T-helper 17 cell (primary cell): ENCODE measurements at regions not wholly inside any gene's neighbourhood (a gene's known extent, or its start where the extent isn't known, plus 50 kb on each side); places are given as distances from the start of the nearest gene placed in this dataset.

Source experiments
- ATAC-seq: fragments of 150-1000 bp; cut with Tn5 transposase; 2 replicates; pipeline ENCODE4 v1.10.0; 2021; ENCODE audit warnings: mild to moderate bottlenecking, moderate library complexity
- DNase-seq, 3 donors: peaks; one replicate each; pipeline versions ENCODE4 v3.0.0 to v3.0.0-alpha.2; 2020 to 2021
- H3K9me3 ChIP-seq: one replicate; pipeline ENCODE4 v1.7.0; 2013; ENCODE audit warnings: low read length, mild to moderate bottlenecking; ENCODE audit not compliant: control insufficient read depth, poor library complexity, severe bottlenecking
- H3K27ac Mint-ChIP-seq: one replicate; pipeline ENCODE4 v1.8.0; 2022; ENCODE audit warnings: mild to moderate bottlenecking, moderate library complexity, mixed read lengths
- H3K27me3 Mint-ChIP-seq: one replicate; pipeline ENCODE4 v1.8.0; 2022; ENCODE audit warnings: mixed read lengths
- H3K36me3 Mint-ChIP-seq: one replicate; pipeline ENCODE4 v1.8.0; 2022; ENCODE audit warnings: low read depth, mixed read lengths
- H3K4me1 Mint-ChIP-seq: one replicate; pipeline ENCODE4 v1.8.0; 2022; ENCODE audit warnings: mild to moderate bottlenecking, mixed read lengths
- H3K4me3 Mint-ChIP-seq: one replicate; pipeline ENCODE4 v1.8.0; 2022; ENCODE audit warnings: mild to moderate bottlenecking, moderate library complexity, mixed read lengths

DNA sequence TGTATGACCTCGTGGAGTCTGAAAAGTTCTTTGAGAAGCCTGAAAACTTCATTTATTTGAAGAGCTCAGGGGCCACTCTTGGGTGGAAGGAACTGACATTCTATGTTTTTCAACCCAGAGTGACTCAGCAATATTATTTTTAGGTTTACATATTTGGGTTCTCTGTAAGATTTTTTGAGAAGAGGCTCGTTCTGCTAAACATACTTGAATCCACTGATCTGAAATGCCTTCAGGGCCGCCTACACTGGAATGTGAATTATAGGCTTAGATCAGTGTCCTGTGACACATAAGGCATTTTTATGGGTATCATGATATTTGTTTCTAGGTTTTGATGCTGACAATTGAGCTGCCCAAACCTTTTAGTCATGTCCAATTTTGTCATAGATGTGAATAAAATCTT, 86.2 kb downstream of the PSAT1 start:
- Mint-ChIP-seq H3K4me3 (no peak overlapping the region), H3K4me1 (peaks cover 2% of the 10 kb centered on the region), H3K27ac (no peak overlapping the region), H3K27me3 (peaks cover 18% of the 10 kb centered on the region), H3K36me3 (no peaks in the 10 kb centered on the region)
- ATAC-seq = no peak
- DNase-seq = no peak
- H3K9me3 ChIP-seq = no peaks in the 10 kb centered on the region

- Mint-ChIP-seq H3K4me1 (no peaks in the 10 kb centered on the region), H3K4me3 (no peak overlapping the region), H3K27me3 (peaks cover 20% of the 10 kb centered on the region), H3K27ac (no peak overlapping the region), H3K36me3 (no peaks in the 10 kb centered on the region)
- ATAC-seq (no peak), DNase-seq (no peak)
- H3K9me3 ChIP-seq = no peaks in the 10 kb centered on the region
These were observed 89.4 kb downstream of the PSAT1 start for GRCh38 chr9:78386348-78386747.

- DNase-seq (no peak), ATAC-seq (no peak)
- no peaks in the 10 kb centered on the region for H3K36me3 Mint-ChIP-seq
- H3K27ac Mint-ChIP-seq = no peak overlapping the region
- no peaks in the 10 kb centered on the region for H3K4me1 Mint-ChIP-seq
- no peaks in the 10 kb centered on the region for H3K9me3 ChIP-seq
- peaks cover 20% of the 10 kb centered on the region for H3K27me3 Mint-ChIP-seq
- no peak overlapping the region for H3K4me3 Mint-ChIP-seq
These were observed 89.8 kb downstream of the PSAT1 start for GRCh38 chr9:78386773-78387172.

- no peak overlapping the region for H3K4me3 Mint-ChIP-seq
- H3K9me3 ChIP-seq = no peaks in the 10 kb centered on the region
These were observed 96.4 kb downstream of the PSAT1 start for GRCh38 chr9:78393340-78393739.

GRCh38 chr9:78393932-78394331, 97.0 kb downstream of the PSAT1 start:
- ATAC-seq = no peak
- Mint-ChIP-seq H3K36me3 (no peaks in the 10 kb centered on the region), H3K27me3 (peaks cover 7% of the 10 kb centered on the region), H3K4me3 (no peak overlapping the region), H3K27ac (no peak overlapping the region), H3K4me1 (no peaks in the 10 kb centered on the region)
- no peak for DNase-seq
- no peaks in the 10 kb centered on the region for H3K9me3 ChIP-seq

More at GRCh38 chr9:78393340-78393739, 96.4 kb downstream of the PSAT1 start:
- no peak overlapping the region for H3K27ac Mint-ChIP-seq
- no peak for DNase-seq
- ATAC-seq = no peak
- peaks cover 7% of the 10 kb centered on the region for H3K27me3 Mint-ChIP-seq
- H3K36me3 Mint-ChIP-seq = no peaks in the 10 kb centered on the region
- H3K4me1 Mint-ChIP-seq = no peaks in the 10 kb centered on the region

DNA sequence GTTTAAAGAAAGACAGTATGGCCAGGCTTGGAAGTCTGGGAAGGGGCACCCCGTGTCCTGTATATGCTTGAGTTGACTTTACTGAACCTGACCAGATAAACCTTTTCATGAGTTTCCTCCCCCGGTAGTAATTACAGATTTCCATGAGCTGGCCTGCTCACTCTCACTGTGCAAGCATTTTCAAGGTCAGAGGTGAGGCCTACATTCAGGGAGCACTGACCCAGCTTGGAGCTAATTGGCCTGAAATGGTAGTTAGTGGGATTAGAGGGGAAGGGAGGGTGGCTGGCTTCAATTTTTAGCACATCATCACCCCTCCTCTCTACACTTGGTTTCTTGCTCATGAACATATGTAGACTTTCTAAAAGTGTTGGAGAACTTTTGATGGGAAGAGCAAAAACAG, 99.2 kb downstream of the PSAT1 start:
- no peaks in the 10 kb centered on the region for H3K9me3 ChIP-seq
- ATAC-seq = no peak
- H3K4me3 Mint-ChIP-seq = no peak overlapping the region
- no peaks in the 10 kb centered on the region for H3K36me3 Mint-ChIP-seq
- no peaks in the 10 kb centered on the region for H3K4me1 Mint-ChIP-seq
- no peaks in the 10 kb centered on the region for H3K27me3 Mint-ChIP-seq
- no peak for DNase-seq
- no peak overlapping the region for H3K27ac Mint-ChIP-seq

GRCh38 chr9:78397045-78397444, 100.1 kb downstream of the PSAT1 start:
- H3K4me3 Mint-ChIP-seq = no peak overlapping the region
- DNase-seq (no peak), ATAC-seq (no peak)
- no peaks in the 10 kb centered on the region for H3K36me3 Mint-ChIP-seq
- no peaks in the 10 kb centered on the region for H3K27me3 Mint-ChIP-seq
- no peaks in the 10 kb centered on the region for H3K4me1 Mint-ChIP-seq
- H3K9me3 ChIP-seq = no peaks in the 10 kb centered on the region
- H3K27ac Mint-ChIP-seq = no peak overlapping the region

- Mint-ChIP-seq H3K4me3 (no peak overlapping the region), H3K36me3 (no peaks in the 10 kb centered on the region), H3K27me3 (no peaks in the 10 kb centered on the region), H3K4me1 (no peaks in the 10 kb centered on the region), H3K27ac (no peak overlapping the region)
- H3K9me3 ChIP-seq = no peaks in the 10 kb centered on the region
- DNase-seq = no peak
- ATAC-seq = no peak
These were observed 100.5 kb downstream of the PSAT1 start for GRCh38 chr9:78397454-78397853.

- H3K4me1 Mint-ChIP-seq = no peaks in the 10 kb centered on the region
- no peak for ATAC-seq
- H3K4me3 Mint-ChIP-seq = no peak overlapping the region
- H3K27ac Mint-ChIP-seq = no peak overlapping the region
- DNase-seq = no peak
- H3K36me3 Mint-ChIP-seq = no peaks in the 10 kb centered on the region
- peaks cover 10% of the 10 kb centered on the region for H3K27me3 Mint-ChIP-seq
- no peaks in the 10 kb centered on the region for H3K9me3 ChIP-seq
These were observed 102.2 kb downstream of the PSAT1 start for GRCh38 chr9:78399153-78399552.

GRCh38 chr9:78400496-78400895, 103.6 kb downstream of the PSAT1 start:
- Mint-ChIP-seq H3K36me3 (no peaks in the 10 kb centered on the region), H3K27me3 (peaks cover 23% of the 10 kb centered on the region), H3K27ac (no peak overlapping the region), H3K4me1 (no peaks in the 10 kb centered on the region), H3K4me3 (no peak overlapping the region)
- DNase-seq = no peak
- H3K9me3 ChIP-seq = no peaks in the 10 kb centered on the region
- no peak for ATAC-seq

GRCh38 chr9:78405461-78405860, 108.5 kb downstream of the PSAT1 start:
- Mint-ChIP-seq H3K27me3 (peaks cover 48% of the 10 kb centered on the region), H3K4me3 (no peak overlapping the region), H3K27ac (no peak overlapping the region), H3K4me1 (no peaks in the 10 kb centered on the region), H3K36me3 (no peaks in the 10 kb centered on the region)
- H3K9me3 ChIP-seq = no peaks in the 10 kb centered on the region
- DNase-seq = no peak
- no peak for ATAC-seq

GRCh38 chr9:78406146-78406545, 109.2 kb downstream of the PSAT1 start:
- Mint-ChIP-seq H3K27ac (no peak overlapping the region), H3K27me3 (peaks cover 48% of the 10 kb centered on the region), H3K36me3 (no peaks in the 10 kb centered on the region), H3K4me1 (no peaks in the 10 kb centered on the region), H3K4me3 (no peak overlapping the region)
- ATAC-seq (no peak), DNase-seq (no peak)
- H3K9me3 ChIP-seq = no peaks in the 10 kb centered on the region

GRCh38 chr9:78406933-78407332, 110.0 kb downstream of the PSAT1 start:
- peaks cover 48% of the 10 kb centered on the region for H3K27me3 Mint-ChIP-seq
- H3K4me1 Mint-ChIP-seq = no peaks in the 10 kb centered on the region
- ATAC-seq (no peak), DNase-seq (no peak)
- no peaks in the 10 kb centered on the region for H3K36me3 Mint-ChIP-seq
- H3K4me3 Mint-ChIP-seq = no peak overlapping the region
- H3K9me3 ChIP-seq = no peaks in the 10 kb centered on the region
- H3K27ac Mint-ChIP-seq = no peak overlapping the region

DNA sequence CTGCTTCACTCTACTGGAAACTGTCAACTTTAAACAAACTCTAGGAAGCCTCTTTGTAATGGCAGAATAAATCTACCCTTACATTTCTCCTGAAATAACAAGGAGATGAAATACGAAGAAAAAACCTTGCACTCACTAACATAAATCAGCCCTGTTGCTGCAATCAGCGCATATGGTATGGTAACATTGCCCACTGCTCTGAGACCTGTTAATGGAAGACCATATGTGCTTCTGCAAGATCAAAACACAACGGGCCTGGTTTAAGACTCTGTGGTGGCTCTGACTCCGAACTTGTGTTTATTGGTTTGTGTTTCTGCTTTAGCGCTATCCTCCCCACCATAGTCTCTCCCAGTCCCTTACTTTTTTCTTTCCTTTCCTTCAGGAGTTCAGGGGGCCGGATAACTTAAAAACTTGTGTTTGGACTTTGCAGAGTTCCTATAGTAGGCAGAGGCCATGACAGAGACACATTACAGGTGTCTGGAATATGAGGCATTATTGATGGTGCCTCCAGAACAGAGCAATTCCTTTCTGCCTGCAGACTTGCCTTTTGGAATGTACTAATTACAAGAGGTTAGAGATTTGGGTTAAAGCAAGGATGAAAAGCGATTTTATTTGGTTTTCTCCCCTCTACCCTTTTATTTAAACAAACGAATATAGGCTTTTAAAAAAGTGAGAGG, 110.8 kb downstream of the PSAT1 start:
- H3K36me3 Mint-ChIP-seq = no peaks in the 10 kb centered on the region
- H3K4me3 Mint-ChIP-seq = no peak overlapping the region
- ATAC-seq (no peak), DNase-seq (no peak)
- no peaks in the 10 kb centered on the region for H3K9me3 ChIP-seq
- H3K27ac Mint-ChIP-seq = no peak overlapping the region
- no peaks in the 10 kb centered on the region for H3K4me1 Mint-ChIP-seq
- H3K27me3 Mint-ChIP-seq = peaks cover 47% of the 10 kb centered on the region
